RWPE1 (cell line): ENCODE measurements at regions not wholly inside any gene's neighbourhood (a gene's known extent, or its start where the extent isn't known, plus 50 kb on each side); places are given as distances from the start of the nearest gene placed in this dataset.

ENCODE experiments used
- CTCF ChIA-PET: fragments of 350-600 bp; sonication (Branson Sonifier 250); formaldehyde crosslinking; extraction: SDS; loops from one replicate; lab custom pipeline; 2021; lab: Yijun Ruan, JAX
- POLR2A ChIA-PET: fragments of 400-600 bp; formaldehyde crosslinking; extraction: SDS; loops from one replicate; lab custom pipeline; 2020; ENCODE audit warnings: antibody characterized with exemption; ENCODE audit not compliant: low non-redundant PET; lab: Yijun Ruan, JAX
- DNase-seq: peaks from one replicate; pipeline ENCODE4 v3.0.0; 2012; ENCODE audit warnings: low spot score
- H3K27ac ChIP-seq: fragments of 450-650 bp; 2 replicates; pipeline ENCODE4 v1.5.1; 2017
- TF ChIP-seq, protein P1 (sequence below): fragments of 450-650 bp; conservative IDR thresholded peaks from 2 replicates; pipeline ENCODE4 v1.5.1; 2017; ENCODE audit warnings: low read depth, mild to moderate bottlenecking

DNA sequence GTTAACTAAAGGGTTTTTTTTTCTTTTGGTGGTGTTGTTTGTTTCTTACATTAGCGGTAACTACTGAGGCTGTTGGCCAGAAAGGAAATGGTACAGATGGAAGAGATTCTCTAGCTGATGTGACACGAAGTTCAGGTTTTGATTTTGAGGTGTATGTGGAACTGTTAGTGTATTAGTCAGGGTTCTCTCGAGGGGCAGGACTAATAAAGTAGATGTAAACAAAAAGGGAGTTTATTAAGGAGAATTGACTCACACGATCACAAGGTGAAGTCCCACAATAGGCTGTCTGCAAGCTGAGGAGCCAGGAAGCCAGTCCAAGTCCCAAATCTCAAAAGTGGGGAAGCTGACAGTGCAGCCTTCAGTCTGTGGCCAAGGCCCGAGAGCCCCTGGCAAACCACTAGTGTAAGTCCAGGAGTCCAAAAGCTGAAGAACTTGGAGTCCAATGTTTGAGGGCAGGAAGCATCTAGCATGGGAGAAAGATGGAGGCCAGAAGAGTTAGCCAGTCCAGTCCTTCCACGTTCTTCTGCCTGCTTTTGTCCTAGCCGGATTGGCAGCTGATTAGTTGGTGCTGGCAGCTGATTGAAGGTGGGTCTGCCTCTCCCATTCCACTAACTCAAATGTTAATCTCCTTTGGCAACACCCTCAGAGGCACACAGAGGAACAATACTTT lies 577.6 kb downstream of the EFNB2 start:
- ChIA-PET CTCF (no interaction called here), POLR2A (no interaction called here)
- TF ChIP-seq, protein P1, sequence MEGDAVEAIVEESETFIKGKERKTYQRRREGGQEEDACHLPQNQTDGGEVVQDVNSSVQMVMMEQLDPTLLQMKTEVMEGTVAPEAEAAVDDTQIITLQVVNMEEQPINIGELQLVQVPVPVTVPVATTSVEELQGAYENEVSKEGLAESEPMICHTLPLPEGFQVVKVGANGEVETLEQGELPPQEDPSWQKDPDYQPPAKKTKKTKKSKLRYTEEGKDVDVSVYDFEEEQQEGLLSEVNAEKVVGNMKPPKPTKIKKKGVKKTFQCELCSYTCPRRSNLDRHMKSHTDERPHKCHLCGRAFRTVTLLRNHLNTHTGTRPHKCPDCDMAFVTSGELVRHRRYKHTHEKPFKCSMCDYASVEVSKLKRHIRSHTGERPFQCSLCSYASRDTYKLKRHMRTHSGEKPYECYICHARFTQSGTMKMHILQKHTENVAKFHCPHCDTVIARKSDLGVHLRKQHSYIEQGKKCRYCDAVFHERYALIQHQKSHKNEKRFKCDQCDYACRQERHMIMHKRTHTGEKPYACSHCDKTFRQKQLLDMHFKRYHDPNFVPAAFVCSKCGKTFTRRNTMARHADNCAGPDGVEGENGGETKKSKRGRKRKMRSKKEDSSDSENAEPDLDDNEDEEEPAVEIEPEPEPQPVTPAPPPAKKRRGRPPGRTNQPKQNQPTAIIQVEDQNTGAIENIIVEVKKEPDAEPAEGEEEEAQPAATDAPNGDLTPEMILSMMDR = no peak

DNA sequence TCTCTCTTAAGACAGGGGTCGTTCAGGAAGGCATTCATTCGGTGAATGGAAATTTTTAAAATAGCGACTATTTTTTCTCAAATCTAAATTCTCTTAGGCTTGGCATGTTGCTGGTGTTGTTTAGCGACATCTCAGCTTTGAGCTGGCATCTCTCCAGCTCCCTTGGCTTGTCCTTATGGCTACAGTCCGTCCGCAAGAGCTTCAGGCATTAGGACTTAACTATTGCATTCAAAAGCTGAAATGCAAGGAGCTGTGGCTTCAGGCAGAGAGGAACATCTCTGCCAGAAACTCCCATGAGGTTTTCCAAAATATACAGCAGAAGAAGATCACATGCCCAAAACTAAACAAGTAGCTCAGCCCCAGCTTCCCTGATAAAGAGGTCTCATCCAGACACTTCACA lies 578.5 kb downstream of the EFNB2 start:
- H3K27ac ChIP-seq = no peak overlapping the region
- ChIA-PET CTCF (no interaction called here), POLR2A (no interaction called here)
- no peak for DNase-seq
- TF ChIP-seq, protein P1 = no peak

More for the DNA sequence above, 577.6 kb downstream of the EFNB2 start:
- no peak for DNase-seq
- no peak overlapping the region for H3K27ac ChIP-seq

DNA sequence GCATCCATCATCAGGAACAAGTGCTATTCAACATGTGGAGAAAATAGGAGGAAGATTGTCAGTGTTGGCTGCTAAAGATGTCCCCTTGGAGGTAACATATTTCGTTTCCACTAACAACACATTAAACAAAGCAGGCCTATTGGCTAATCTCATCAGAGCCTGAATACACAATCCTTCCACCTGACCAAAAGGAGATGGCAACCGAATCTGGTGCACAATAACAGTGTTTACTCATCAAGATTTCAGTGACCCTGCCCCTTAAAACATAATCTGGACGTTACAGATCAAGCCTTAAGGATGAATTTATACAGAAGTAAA lies 582.5 kb downstream of the EFNB2 start:
- DNase-seq = no peak
- H3K27ac ChIP-seq = no peak overlapping the region
- POLR2A ChIA-PET = no interaction called here
- CTCF ChIA-PET = no interaction called here
- TF ChIP-seq, protein P1 = no peak

DNA sequence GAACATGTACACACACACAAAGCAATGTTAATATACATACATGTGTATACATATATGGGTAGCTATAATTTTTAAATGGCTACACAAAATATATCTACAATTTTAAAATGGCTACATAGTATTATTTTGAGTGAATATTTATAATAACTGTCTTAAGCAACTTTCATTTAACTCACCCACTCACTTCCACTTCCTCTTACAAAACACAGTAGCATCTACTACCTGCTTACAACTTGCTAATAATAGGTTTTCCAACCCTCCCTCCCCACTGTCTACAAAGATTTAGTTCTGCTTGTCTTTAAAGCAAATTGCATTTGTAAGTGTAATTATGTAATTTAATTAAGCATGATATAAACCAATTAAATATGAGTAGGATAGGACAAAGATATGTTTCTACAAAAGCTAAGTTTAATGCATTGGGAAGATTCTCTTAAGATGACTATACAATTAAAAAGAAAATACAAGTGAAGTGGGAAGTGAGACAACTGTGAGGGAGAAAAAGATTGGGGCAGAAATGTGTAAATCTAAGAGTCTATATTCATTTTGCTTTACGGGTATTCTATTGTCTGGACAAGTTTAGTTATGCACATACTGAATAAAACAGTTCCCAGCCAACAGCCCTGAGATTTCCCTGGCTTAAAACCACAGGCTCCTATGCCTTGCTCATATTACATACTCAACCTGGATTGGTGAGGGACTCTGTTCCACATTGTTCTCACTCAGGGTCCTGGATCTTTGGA lies 583.1 kb downstream of the EFNB2 start:
- no peak overlapping the region for H3K27ac ChIP-seq
- DNase-seq = no peak
- ChIA-PET POLR2A (no interaction called here), CTCF (interaction anchor here (0.7 kb wide), 1 partner anchor 755 kb away, joined by 3 read pairs; no protein-coding TSS in a partner anchor)
- TF ChIP-seq, protein P1 = no peak

DNA sequence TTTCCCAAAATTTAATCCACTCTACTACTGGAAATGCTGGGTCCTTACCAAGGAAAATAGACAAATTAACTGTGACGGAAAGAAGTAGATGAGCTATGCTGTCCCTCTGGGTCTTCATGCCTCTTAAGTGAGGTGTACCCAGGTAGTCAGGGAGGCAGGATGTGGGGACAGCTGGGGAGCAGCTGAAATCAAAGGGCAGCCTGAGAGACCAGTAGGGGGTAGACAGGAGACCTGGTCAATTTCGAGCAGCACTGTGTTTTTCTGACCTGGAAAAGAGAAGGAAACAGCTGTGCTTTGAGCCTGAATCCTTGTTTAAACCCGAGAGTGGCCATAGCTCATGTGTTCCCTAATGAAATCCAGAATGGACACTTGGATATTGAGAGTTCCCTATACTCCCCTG lies 587.3 kb downstream of the EFNB2 start:
- POLR2A ChIA-PET = no interaction called here
- TF ChIP-seq, protein P1 = no peak
- no peak for DNase-seq
- CTCF ChIA-PET = interaction anchor here (0.8 kb wide), 1 partner anchor 35 kb away, joined by 4 read pairs; no protein-coding TSS in a partner anchor
- H3K27ac ChIP-seq = no peak overlapping the region

DNA sequence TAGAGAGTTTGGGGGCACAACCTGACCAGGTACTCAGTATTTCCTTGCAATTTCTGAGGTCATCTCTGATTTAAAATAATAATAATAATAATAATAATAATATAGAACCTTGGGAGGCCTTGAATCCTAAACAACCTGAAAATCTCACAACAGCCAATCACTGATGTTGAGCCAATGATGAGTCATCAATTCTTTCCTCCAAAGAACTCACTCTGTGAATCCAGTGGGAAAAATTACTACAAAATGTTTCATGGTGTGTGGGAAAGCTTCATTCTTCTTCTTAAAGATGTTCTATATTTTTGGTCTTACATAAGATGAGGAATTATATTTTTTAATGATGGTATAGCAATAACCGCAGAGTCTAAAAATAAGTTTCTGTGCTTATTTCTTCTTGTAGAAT lies 594.6 kb downstream of the EFNB2 start:
- TF ChIP-seq, protein P1 = no peak
- ChIA-PET POLR2A (no interaction called here), CTCF (interaction anchor here (0.6 kb wide), 1 partner anchor 70 kb away, joined by 3 read pairs; no protein-coding TSS in a partner anchor)
- DNase-seq = no peak
- H3K27ac ChIP-seq = no peak overlapping the region
